DMS53 treated with DMSO at 0.1 percent for 48 hours (cell line): ENCODE measurements at regions not wholly inside any gene's neighbourhood (a gene's known extent, or its start where the extent isn't known, plus 50 kb on each side); places are given as distances from the start of the nearest gene placed in this dataset.
"Not testable (repeated sequence)": the region's sequence is repeated elsewhere in the genome, so short reads cannot be mapped to it uniquely, and the experiment has no call there.

Experiments
- DNase-seq: peaks from one replicate; lab custom pipeline; 2025; ENCODE audit not compliant: unreplicated experiment; lab: John Stamatoyannopoulos, UW

DNA sequence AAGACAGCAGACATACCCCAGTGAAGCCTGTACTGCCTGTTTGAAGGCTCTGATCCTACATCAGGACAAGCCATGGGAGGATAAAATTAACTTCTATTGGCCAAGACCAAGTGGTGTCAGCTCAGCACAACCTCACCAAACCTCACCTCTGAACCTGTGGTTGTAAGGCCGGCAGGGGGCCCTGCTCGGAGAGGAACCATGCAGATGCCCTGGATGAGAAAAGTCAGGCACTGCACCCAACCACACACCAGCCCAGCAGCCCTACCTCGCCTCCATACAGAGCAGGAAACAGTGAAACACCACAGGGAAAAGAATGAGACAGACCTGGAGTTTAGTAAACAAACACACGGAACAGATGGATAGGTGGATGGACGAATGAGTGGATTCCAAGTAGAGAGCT lies 70.0 kb upstream of the PAX7 start:
- no peak for DNase-seq

DNA sequence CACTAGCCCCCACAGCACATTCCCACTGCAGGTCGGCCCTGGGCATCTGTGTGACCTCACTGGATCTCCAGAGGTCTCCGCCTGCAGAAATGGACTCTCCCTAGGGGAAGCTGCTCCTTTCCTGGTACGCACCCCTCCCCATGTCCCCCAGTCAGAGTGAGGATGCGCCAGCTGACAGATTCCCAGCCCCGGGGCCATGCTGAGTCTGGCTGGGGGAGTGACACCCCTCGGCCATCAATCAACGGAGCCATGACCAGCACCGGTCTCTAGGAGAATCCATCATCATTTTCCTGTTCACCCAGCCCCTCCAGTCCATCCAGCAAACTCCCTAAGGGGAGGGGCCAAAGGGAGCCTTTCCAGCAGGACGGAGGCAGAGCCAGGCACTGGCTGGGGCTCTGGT lies 68.7 kb upstream of the PAX7 start:
- DNase-seq = no peak

DNA sequence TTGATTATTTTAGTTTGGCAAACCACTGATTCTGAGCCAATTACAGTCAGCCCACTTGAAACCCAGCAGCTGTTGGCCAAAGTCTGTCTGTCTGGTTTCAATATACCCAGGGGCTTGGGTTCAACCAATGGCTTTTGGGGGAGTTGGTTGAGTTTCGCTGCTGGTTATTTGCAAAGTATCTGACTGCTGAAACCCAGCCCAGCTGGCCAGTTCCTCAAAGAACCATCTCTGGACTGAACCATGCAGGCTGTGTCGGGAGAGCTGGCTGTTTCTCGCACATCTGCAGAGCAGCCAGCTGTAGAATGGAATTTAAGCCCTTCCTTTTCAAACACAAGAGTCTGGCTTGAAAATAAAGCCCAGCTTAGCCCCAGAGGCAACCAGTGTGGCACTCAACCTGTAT lies 66.0 kb upstream of the PAX7 start:
- DNase-seq = no peak

DNA sequence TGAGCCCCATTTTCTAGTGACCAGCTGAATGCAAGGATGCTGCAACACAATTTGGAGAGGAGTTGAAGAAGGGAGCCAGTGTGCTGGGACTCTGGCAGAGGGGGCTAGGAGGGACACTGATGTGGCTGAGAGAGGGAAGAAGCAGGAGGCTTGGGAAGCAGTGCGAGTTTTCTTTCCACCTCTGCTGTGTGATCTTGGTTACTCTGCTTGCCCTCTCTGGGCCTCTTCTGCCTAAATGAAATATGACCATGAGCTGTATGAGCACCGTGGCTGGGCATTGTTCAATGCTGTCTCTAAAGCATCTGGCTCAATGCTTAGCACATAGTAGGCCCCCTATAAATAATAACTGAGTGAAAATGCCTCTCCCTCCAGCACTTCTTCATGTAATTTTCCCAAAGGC lies 65.3 kb upstream of the PAX7 start:
- no peak for DNase-seq

DNA sequence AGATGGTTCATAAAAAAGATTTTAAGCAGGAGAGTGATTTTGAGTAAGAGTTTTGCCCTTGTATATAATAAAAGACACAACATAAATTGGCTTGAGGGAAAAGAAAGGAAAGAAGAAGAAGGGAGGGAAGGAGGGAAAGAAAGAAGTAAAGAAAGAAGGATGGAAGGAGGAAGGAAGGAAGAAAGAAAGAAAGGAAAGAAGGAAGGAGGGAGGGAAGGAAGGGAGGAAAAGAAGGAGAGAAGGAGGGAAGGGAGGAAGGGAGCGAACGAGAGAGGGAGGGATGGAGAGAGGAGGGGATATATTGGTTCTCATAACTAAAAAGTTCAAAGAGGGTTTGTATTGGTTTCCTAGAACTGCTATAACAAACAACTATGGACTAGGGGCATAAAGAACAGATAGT lies 62.2 kb upstream of the PAX7 start:
- DNase-seq = no peak

DNA sequence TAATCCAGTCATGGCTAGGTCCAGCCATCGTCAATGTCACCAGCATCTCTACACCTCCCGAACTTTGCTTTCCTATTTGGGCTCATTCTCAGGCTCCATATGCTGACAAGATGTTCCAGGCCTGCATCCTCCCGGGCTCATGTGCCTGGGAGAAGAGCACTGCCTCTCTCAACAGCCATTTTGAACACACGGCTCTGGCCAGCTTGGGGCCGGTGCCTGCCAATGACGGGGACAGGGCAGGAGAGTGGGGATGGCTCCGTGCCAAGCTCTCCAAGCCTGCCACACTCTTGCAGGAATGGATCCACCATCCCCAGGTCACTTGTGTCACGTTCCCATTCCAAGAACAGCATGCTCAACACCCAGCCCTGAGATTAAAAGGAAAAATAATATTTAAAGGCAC lies 61.4 kb upstream of the PAX7 start:
- DNase-seq = no peak

DNA sequence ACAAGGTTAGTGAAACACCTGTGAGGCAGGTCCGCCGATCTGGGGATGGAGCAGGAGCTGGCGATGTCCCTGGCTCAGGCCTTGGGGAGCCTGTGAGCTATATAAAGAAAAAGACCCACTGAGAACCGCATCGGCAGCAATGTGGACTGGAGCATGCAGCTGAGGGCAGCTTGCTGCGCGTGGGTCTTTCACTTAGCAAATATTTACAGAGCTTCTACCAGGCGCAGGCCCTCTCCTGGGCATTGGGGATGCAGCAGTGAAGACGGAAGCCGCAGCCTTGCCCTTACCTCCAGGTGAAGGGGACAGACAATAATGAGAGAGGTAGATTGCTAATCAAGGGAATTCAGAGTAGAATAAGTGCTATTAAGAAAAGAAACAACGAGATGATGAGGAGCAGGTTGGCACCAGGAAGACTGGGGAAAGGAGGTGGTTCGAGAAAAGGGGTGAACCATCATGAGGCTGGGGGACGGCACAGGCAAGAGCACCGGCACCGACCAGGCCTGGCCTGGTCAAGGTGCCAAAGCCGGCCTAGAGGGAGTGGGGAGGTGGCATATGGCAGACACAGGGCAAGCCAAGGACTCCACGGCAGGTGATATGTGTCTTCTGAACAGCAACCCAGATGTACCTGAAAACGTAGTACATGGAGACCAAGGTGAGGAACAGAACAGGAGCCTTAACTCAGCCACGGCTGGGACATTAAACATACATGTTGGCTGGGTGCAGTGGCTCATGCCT lies 60.7 kb upstream of the PAX7 start:
- no peak for DNase-seq

DNA sequence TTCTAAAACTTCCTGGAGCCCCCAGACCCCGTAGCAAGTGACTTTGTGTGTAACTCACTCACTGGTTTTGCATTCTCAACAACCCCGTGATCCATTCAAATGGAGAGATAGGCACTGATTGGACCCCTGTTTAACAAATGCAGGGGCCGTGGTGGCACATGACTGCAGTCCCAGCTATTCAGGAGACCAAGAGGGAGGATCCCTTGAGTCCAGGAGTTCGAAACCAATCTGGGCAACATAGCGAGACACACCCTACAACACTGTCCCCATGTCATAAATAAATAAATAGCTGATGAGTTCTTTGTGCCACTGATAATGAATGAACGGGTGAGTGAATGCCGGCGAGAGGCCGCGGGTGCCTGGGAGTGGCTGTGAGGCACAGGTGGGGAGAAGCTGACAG lies 59.4 kb upstream of the PAX7 start:
- no peak for DNase-seq

DNA sequence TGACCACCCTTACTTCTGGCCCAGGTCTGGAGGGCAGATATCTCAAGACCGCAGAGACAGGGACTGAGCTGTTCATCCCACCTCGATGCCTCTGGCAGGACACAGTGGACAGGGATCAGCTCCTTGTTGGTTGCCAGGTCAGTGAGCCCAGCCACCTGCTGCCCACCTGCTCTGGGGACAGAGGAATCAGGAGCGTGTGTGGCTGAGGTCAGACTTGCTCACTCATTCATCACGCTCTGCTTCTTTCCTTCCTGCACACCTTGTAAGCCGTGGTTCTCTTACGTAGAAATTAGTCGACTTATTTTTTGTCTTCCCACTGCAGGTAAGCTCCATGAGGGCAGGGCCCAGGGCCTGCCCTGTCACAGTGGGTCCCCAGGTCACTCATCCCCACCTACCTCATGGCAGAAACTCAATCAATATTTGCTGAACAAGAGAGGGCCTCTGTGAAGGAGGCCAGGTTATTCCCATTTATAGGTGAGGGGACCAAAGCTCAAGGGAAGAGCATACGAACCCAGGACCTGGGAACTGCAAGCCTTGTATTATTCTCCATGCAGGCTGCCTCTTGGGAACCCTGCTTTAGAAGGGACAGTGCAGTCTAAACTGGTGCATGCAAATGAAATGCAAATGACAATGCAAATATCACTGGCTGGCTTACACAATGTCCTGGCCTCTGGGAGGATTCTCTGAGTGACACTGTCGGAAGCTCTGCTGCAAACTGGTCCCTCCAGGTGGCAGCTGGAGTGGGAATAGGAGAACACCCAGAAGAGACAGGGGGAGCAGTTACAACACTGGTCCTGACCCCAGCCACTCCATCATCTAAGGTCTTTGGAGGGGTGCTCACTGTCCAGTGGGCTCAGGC lies 58.4 kb upstream of the PAX7 start:
- DNase-seq = no peak

DNA sequence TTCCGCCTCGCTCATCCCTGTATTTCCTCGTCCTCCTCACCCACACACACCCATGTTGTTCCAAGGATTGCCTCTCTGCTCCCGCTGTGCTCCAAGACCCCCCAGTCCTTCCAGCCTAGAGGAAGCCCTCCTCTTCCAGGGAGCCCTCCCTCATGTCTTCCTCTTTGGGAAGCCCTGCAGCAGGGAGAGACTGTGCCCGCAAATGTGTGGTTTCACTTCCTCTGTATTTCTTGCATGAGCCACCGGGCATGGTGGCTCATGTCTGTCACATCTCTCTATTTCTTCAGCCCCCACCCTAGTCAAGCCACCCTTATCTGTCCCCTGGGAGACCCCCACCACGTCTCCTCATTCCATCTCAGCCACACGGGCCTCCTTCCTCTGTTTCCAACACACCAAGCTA lies 57.5 kb upstream of the PAX7 start:
- no peak for DNase-seq

DNA sequence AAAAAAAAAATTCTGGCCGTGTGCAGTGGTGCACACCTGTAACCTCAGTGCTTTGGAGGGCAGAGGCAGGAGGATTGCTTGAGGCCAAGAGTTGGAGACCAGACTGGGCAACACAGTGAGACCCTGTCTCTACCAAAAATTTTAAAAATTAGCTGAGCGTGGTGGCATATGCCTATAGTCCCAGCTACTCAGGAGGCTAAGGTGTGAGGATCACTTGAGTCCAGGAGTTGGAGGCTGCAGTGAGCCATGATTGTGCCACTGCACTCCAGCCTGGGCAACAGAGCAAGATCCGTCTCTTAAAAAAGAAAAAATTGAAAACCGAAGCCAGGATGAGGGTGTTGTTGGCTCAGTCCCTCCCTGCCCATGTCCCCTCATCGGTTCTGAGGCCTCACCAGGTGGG lies 55.9 kb upstream of the PAX7 start:
- DNase-seq = no peak

DNA sequence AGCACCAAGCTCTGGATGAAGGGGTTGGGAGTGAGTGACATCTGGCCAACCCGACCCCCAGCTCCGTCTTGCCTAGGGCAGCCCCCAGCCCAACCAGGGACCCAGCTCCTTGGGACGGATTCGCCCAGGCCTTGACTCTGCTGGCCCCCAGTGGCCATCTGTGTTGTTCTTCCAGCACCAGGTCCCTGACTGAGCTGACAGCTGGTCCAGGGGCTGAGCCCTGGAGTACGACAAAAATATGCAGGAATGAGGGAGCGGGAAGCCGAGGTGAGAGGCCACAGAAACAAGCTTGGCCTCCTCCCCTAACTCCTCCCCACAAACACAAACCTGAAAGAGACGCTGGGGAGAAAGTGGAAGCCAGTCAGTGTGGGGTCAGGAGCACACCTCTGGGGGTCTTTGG lies 55.0 kb upstream of the PAX7 start:
- no peak for DNase-seq

DNA sequence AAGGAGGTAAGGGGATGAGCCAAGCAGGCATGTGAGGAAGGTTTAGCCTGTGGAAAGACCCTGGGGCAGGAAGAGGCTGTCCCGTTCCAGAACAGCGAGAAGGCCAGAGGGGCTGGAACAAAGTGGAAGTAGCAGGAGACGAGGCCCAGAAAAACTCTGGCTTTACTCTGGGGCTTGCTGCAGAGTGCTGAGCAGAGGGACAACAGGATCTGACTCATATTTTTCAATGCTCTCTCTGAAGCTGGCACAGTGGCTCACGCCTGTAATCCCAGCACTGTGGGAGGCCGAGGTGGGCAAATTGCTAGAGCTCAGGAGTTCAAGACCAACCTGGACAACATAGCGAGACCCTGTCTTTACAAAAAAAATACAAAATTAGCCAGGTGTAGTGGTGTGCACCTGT lies 52.4 kb upstream of the PAX7 start:
- DNase-seq = no peak

DNA sequence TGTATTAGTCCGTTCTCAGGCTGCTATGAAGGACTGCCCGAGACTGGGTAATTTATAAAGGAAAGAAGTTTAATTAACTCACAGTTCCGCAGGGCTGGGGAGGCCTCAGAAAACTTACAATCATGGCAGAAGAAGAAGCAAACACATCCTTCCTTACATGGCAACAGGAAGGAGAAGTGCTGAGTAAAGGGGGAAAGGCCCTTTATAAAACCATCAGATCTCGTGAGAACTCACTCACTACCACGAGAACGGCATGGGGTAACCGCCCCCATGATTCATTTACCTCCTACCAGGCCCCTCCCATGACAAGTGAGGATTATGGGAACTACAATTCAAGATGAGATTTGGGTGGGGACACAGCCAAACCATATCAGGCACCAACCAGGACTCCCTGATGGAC lies 51.4 kb upstream of the PAX7 start:
- not testable (repeated sequence) for DNase-seq

DNA sequence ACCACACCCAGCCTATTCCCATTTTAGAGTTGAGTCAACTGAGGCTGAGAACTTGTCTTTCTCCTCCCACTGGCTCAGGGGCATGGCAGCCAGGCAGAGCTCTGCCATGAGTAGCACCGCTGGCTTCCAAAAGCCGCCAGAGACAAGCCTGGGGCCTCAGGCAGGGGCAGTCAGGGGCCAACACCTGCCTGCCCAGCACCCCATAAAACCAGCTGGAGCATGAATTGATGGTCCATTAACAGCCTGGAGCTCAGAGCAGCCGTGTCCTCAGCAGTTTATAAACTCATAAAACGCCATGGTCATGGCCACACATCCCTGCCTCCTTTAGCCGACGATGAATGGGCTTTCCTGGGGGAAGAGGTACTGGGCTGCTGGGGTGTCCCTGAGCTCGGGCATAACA lies 50.6 kb upstream of the PAX7 start:
- DNase-seq = no peak

DNA sequence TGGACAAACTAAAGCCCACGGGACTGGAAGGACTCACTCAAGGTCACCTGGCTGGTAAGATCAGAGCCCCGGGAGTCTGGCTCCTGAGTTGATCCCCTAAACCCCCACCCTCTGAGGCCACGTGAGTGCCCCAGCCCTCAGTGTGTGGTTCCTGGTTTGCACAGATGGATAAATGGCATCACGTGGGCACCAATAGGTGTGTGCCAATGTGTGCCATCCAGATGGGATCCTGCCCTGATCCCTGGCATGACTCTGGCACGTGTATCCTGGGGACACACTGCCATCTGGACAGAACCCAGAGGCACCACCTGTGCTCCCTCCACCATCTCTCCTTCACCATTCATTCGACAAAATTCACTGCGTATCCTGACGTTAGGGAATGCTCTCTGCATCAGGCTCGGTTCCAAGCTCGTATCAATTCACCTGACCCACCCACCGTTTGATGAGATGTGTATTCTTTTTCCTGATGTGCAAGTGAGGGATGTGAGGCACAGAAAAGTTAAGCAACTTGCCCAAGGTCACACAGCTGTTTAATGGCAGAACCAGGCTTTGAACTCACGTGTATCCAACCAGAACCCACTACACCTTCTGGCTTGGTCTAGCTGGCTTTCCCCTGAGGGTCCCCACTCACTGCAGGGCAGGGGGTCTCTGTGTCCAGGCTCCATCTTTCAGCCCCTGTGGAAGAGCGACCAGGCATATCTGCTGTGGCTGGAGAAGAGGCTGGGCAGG lies 49.8 kb upstream of the PAX7 start:
- no peak for DNase-seq
